Panc1 (cell line): ENCODE measurements at regions not wholly inside any gene's neighbourhood (a gene's known extent, or its start where the extent isn't known, plus 50 kb on each side); places are given as distances from the start of the nearest gene placed in this dataset.

Experiments
- ATAC-seq: fragments of 200-7000 bp; cut with Tn5 transposase; 2 replicates; pipeline ENCODE4 v1.9.1; 2020; ENCODE audit warnings: mild to moderate bottlenecking, moderate library complexity
- BruUV-seq: library from RNA; stranded (reverse); fragments of 400-500 nt; replicated peaks from 2 replicates; lab custom pipeline; 2021; lab: Mats Ljungman, UMichigan
- CTCF ChIA-PET: fragments of 300-600 bp; sonication (Branson Sonifier 250); formaldehyde crosslinking; loops from one replicate; lab custom pipeline; 2022; ENCODE audit warnings: antibody characterized with exemption; lab: Charles Lee
- POLR2A ChIA-PET: fragments of 300-600 bp; sonication (Branson Sonifier 250); formaldehyde crosslinking; loops from one replicate; lab custom pipeline; 2022; ENCODE audit warnings: antibody characterized with exemption; lab: Charles Lee
- DNase-seq: peaks from one replicate; pipeline ENCODE4 v3.0.0-alpha.2; 2010; ENCODE audit warnings: low read depth, low spot score
- H3K27ac ChIP-seq: 2 replicates; pipeline ENCODE4 v1.5.1; 2011; ENCODE audit warnings: mild to moderate bottlenecking, low read length, inconsistent platforms
- H3K27me3 ChIP-seq: fragments of 200-500 bp; sonication (Bioruptor generic); 2 replicates; pipeline ENCODE4 v1.6.0; 2014; ENCODE audit warnings: low read length, inconsistent platforms; ENCODE audit not compliant: control insufficient read depth, insufficient read depth
- H3K36me3 ChIP-seq: fragments of 200-500 bp; sonication (Bioruptor generic); 2 replicates; pipeline ENCODE4 v1.5.1; 2014; ENCODE audit warnings: inconsistent platforms, mild to moderate bottlenecking, low read length, moderate library complexity; ENCODE audit not compliant: control insufficient read depth, insufficient read depth
- H3K4me1 ChIP-seq: 2 replicates; pipeline ENCODE4 v1.5.1; 2011; ENCODE audit warnings: inconsistent platforms, mild to moderate bottlenecking, low read length, moderate library complexity; ENCODE audit not compliant: control insufficient read depth, insufficient read depth
- H3K4me3 ChIP-seq, 2 experiments: 2 replicates each; pipeline ENCODE4 v1.5.1; 2011 to 2012; ENCODE audit warnings: low read depth in 2 of 2, low read length in 2 of 2, mild to moderate bottlenecking in 2 of 2, inconsistent platforms in 1 of 2, moderate library complexity in 1 of 2
- H3K9me3 ChIP-seq: fragments of 200-500 bp; sonication (Bioruptor generic); 2 replicates; pipeline ENCODE4 v1.5.1; 2014; ENCODE audit warnings: low read depth, mild to moderate bottlenecking, inconsistent platforms, low read length, moderate library complexity; ENCODE audit not compliant: control insufficient read depth, insufficient read depth
- CTCF ChIP-seq: fragments of 450-650 bp; IDR thresholded peaks from 2 replicates; pipeline ENCODE4 v1.5.1; 2017; ENCODE audit warnings: mild to moderate bottlenecking
- POLR2AphosphoS5 ChIP-seq: IDR thresholded peaks from 2 replicates; pipeline ENCODE4 v1.6.1; 2012; ENCODE audit warnings: mild to moderate bottlenecking, low read depth, low read length, moderate library complexity
- SIN3A ChIP-seq: IDR thresholded peaks from 2 replicates; pipeline ENCODE4 v1.6.1; 2012; ENCODE audit warnings: low read depth, mild to moderate bottlenecking, low read length, moderate library complexity, borderline replicate concordance; ENCODE audit not compliant: insufficient read depth
- TCF7L2 ChIP-seq: IDR thresholded peaks from 2 replicates; pipeline ENCODE4 v1.6.1; 2011; ENCODE audit warnings: mild to moderate bottlenecking, low read depth, low read length, inconsistent platforms
- in situ Hi-C: cut with HindIII; loops from 2 replicates; pipeline ENCODE4 v1.10.0; 2016; ENCODE audit warnings: low sequenced_read_pairs, low pct_unique_long_range_greater_than_20kb
- intact Hi-C: fragments of 100-400 bp; cut with micrococcal nuclease; formaldehyde crosslinking; loops from one replicate; pipeline ENCODE4 v1.10.0; 2022; ENCODE audit not compliant: unreplicated experiment
- TF ChIP-seq, protein P1 (sequence below), 2 experiments: IDR thresholded peaks; 2 replicates each; pipeline ENCODE4 v1.6.1; 2011 to 2012; ENCODE audit warnings: low read depth in 2 of 2, control low read depth in 1 of 2, low read length in 1 of 2, mild to moderate bottlenecking in 1 of 2, moderate library complexity in 1 of 2; ENCODE audit not compliant: insufficient read depth in 1 of 2

DNA sequence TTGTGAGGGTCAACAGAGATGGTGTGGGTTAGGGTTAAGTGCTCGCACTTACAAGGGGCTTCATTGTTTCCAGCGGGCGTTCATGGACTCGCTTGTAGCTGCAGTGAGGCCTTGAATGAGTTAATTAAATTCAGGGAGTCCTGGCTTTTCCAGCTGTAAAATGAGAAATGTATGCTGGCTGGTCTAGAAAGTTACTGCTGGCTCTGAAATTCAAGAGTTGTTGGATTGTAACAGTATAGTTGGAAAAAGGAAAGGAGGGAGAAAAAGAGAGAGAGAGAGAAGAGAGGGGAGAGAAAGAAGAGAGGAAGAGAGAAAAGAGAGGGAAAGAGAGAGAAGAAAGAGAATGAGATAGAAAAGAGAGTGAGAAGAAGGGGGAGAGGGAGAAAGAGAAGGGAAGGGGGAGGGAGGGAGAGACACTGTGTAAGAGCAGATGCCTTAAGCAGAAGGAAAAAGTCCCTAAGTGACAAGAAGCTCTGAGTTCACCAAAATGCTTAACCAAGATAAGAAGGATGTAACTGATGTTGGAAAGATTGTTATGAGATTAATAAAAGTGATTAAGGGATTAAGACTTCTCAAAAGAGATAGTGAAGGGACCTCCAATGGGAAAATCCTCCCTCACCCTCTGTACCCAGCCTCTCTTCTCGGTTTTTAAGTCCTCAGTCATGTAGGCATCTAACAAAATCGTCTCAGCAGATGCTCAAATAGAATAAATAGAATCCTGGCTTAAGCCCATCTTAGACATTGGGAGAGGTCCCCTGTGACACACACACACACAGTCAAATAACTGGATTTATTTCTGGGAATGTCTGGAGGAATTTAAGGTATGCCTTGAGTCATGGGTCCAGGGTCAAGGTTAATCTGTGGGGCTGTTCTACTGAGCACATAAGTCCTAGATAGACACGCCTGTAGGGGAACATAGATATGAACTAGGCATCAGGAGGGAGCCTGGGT lies 477.9 kb downstream of the MIAT start:
- intact Hi-C loops (no loop called here), in situ Hi-C loops (no loop called here)
- no peak overlapping the region for H3K27ac ChIP-seq
- no peaks in the 10 kb centered on the region; the same call in 1 of the 2 replicates for H3K27me3 ChIP-seq
- ATAC-seq (no peak), DNase-seq (no peak)
- no peak for TF ChIP-seq SIN3A
- no peak for TF ChIP-seq TCF7L2
- TF ChIP-seq POLR2AphosphoS5 = no peak
- TF ChIP-seq, protein P1, sequence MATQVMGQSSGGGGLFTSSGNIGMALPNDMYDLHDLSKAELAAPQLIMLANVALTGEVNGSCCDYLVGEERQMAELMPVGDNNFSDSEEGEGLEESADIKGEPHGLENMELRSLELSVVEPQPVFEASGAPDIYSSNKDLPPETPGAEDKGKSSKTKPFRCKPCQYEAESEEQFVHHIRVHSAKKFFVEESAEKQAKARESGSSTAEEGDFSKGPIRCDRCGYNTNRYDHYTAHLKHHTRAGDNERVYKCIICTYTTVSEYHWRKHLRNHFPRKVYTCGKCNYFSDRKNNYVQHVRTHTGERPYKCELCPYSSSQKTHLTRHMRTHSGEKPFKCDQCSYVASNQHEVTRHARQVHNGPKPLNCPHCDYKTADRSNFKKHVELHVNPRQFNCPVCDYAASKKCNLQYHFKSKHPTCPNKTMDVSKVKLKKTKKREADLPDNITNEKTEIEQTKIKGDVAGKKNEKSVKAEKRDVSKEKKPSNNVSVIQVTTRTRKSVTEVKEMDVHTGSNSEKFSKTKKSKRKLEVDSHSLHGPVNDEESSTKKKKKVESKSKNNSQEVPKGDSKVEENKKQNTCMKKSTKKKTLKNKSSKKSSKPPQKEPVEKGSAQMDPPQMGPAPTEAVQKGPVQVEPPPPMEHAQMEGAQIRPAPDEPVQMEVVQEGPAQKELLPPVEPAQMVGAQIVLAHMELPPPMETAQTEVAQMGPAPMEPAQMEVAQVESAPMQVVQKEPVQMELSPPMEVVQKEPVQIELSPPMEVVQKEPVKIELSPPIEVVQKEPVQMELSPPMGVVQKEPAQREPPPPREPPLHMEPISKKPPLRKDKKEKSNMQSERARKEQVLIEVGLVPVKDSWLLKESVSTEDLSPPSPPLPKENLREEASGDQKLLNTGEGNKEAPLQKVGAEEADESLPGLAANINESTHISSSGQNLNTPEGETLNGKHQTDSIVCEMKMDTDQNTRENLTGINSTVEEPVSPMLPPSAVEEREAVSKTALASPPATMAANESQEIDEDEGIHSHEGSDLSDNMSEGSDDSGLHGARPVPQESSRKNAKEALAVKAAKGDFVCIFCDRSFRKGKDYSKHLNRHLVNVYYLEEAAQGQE (IDR thresholded peaks at IDR 0.05; ENCODE audit: insufficient read depth in 1 of 2, low read depth in 2 of 2, low read length in 1 of 2) = no peak
- no peak for TF ChIP-seq CTCF
- H3K4me1 ChIP-seq = no peaks in the 10 kb centered on the region
- ChIA-PET CTCF (interaction anchor here (0.9 kb wide), 1 partner anchor 12 kb away, joined by 3 read pairs; no protein-coding TSS in a partner anchor), POLR2A (no interaction called here)
- no TSS peak for BruUV-seq
- H3K4me3 ChIP-seq = no peak overlapping the region
- no peaks in the 10 kb centered on the region for H3K9me3 ChIP-seq
- no peaks in the 10 kb centered on the region for H3K36me3 ChIP-seq

DNA sequence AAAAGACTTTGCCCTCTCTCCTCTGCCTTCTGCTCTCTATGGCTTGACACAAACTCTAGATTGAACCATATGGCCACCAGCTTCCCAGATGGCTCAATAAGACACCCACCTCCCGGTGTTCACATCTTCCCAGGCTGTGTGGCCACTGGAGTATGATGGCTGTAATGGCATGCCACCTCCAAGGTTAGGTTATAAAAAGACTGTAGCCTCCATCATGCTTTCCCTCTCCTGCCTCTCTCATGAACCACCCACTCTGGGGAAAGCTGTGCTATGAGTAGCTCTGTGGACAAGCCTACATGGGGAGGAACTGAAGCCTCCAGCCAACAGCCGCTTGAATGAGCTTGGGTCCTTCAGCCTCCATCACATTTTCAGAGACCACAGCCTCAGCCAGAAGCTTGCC lies 479.2 kb downstream of the MIAT start:
- Histone ChIP-seq H3K9me3 (no peaks in the 10 kb centered on the region), H3K4me1 (no peaks in the 10 kb centered on the region), H3K27ac (no peak overlapping the region), H3K4me3 (no peak overlapping the region), H3K36me3 (no peaks in the 10 kb centered on the region), H3K27me3 (no peaks in the 10 kb centered on the region; the same call in 1 of the 2 replicates)
- in situ Hi-C loops (no loop called here), intact Hi-C loops (no loop called here)
- ChIA-PET CTCF (no interaction called here), POLR2A (no interaction called here)
- ATAC-seq (no peak), DNase-seq (no peak)
- TF ChIP-seq TCF7L2 = no peak
- no peak for TF ChIP-seq CTCF
- no peak for TF ChIP-seq SIN3A
- TF ChIP-seq, protein P1 (IDR thresholded peaks at IDR 0.05; ENCODE audit: insufficient read depth in 1 of 2, low read depth in 2 of 2, low read length in 1 of 2) = no peak
- no TSS peak for BruUV-seq
